OCI-LY3 (cell line): ENCODE measurements at regions not wholly inside any gene's neighbourhood (a gene's known extent, or its start where the extent isn't known, plus 50 kb on each side); places are given as distances from the start of the nearest gene placed in this dataset.

Source experiments
- H2AFZ ChIP-seq: fragments of 200-600, 300-600 bp; shearing (Covaris generic); 2 replicates; pipeline ENCODE4 v1.6.0; 2014; ENCODE audit warnings: antibody characterized with exemption, low read depth, low read length
- H3K27ac ChIP-seq: fragments of 200-600, 300-600 bp; sonication (generic); 2 replicates; pipeline ENCODE4 v1.5.1; 2014; ENCODE audit warnings: mild to moderate bottlenecking, low read length, moderate library complexity, mixed read lengths
- H3K27me3 ChIP-seq: fragments of 200-600, 300-600 bp; sonication (generic); 2 replicates; pipeline ENCODE4 v1.6.1; 2014; ENCODE audit warnings: low read depth, low read length, mixed read lengths
- H3K36me3 ChIP-seq: fragments of 200-600, 300-600 bp; sonication (generic); replicated peaks from 2 replicates; pipeline ENCODE3; 2014; ENCODE audit warnings: low read depth, low read length, mixed read lengths
- H3K4me1 ChIP-seq: fragments of 300-600, 200-600 bp; sonication (generic); 2 replicates; pipeline ENCODE4 v1.6.1; 2014; ENCODE audit warnings: low read length, mixed read lengths
- H3K4me2 ChIP-seq: fragments of 200-600, 300-600 bp; sonication (generic); 2 replicates; pipeline ENCODE4 v1.6.1; 2014; ENCODE audit warnings: low read length, mixed read lengths
- H3K4me3 ChIP-seq: fragments of 300-600, 200-600 bp; sonication (generic); 2 replicates; pipeline ENCODE4 v1.5.1; 2014; ENCODE audit warnings: antibody characterized with exemption, mild to moderate bottlenecking, low read length, moderate library complexity
- H3K79me2 ChIP-seq: fragments of 300-600, 200-600 bp; shearing (Covaris generic); 2 replicates; pipeline ENCODE4 v1.6.1; 2014; ENCODE audit warnings: mild to moderate bottlenecking, low read length, mixed read lengths
- H3K9ac ChIP-seq: fragments of 300-600, 200-600 bp; shearing (Covaris generic); 2 replicates; pipeline ENCODE4 v1.6.0; 2014; ENCODE audit warnings: mild to moderate bottlenecking, low read length, moderate library complexity
- H3K9me3 ChIP-seq: fragments of 200-600, 300-600 bp; shearing (Covaris generic); 2 replicates; pipeline ENCODE4 v1.6.1; 2014; ENCODE audit warnings: low read length, mixed read lengths; ENCODE audit not compliant: insufficient read depth
- H4K20me1 ChIP-seq: fragments of 200-600, 300-600 bp; sonication (generic); 2 replicates; pipeline ENCODE4 v1.6.1; 2016; ENCODE audit warnings: low read length, mixed read lengths; ENCODE audit not compliant: insufficient read depth
- EZH2phosphoT487 ChIP-seq: fragments of 200-600 bp; shearing (Covaris generic); IDR thresholded peaks from 2 replicates; pipeline ENCODE4 v1.6.1; 2018; ENCODE audit warnings: antibody characterized with exemption, mixed run types, low read depth
- TF ChIP-seq, protein P1 (sequence below): fragments of 200-600, 300-600 bp; sonication (generic); IDR thresholded peaks from 2 replicates; pipeline ENCODE4 v1.5.1; 2014; ENCODE audit warnings: antibody characterized with exemption, low read length, low read depth

DNA sequence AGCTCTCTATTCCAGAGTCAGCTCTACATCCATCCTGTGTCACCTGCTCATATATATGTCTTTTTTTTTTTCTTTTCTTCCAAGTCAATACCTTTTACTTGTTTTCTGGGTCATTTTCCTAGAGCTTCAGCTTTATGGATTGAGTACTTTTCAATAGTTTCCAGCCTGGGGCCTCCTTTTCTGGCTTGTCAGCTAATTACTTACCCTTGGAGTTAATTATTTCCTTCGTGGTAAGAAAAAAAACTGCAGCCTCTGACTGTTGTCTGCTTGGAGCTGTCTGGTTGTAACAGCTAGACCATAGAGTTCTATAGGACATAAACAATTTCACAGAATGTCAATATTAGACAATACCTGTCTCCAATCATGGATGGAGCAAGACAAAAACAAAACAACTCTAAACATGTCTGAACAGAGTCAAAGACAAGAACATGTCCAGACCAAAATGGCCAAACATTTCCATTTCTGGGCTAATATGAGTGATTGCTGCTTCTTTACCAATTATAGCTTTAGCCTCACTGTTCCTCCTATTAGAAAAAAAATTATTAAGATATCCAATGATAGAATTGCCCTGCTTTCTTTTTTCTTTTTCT, 643.1 kb downstream of the SLC4A3 start:
- no peak for TF ChIP-seq EZH2phosphoT487
- TF ChIP-seq, protein P1, sequence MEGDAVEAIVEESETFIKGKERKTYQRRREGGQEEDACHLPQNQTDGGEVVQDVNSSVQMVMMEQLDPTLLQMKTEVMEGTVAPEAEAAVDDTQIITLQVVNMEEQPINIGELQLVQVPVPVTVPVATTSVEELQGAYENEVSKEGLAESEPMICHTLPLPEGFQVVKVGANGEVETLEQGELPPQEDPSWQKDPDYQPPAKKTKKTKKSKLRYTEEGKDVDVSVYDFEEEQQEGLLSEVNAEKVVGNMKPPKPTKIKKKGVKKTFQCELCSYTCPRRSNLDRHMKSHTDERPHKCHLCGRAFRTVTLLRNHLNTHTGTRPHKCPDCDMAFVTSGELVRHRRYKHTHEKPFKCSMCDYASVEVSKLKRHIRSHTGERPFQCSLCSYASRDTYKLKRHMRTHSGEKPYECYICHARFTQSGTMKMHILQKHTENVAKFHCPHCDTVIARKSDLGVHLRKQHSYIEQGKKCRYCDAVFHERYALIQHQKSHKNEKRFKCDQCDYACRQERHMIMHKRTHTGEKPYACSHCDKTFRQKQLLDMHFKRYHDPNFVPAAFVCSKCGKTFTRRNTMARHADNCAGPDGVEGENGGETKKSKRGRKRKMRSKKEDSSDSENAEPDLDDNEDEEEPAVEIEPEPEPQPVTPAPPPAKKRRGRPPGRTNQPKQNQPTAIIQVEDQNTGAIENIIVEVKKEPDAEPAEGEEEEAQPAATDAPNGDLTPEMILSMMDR = no peak
- Histone ChIP-seq H3K79me2 (no peaks in the 10 kb centered on the region), H3K4me3 (no peak overlapping the region), H3K4me2 (no peak overlapping the region), H3K27ac (no peak overlapping the region), H4K20me1 (no peaks in the 10 kb centered on the region), H3K4me1 (no peaks in the 10 kb centered on the region), H3K27me3 (no peaks in the 10 kb centered on the region), H3K36me3 (no peaks in the 10 kb centered on the region), H3K9ac (no peak overlapping the region), H2AFZ (no peak overlapping the region), H3K9me3 (no peaks in the 10 kb centered on the region)

DNA sequence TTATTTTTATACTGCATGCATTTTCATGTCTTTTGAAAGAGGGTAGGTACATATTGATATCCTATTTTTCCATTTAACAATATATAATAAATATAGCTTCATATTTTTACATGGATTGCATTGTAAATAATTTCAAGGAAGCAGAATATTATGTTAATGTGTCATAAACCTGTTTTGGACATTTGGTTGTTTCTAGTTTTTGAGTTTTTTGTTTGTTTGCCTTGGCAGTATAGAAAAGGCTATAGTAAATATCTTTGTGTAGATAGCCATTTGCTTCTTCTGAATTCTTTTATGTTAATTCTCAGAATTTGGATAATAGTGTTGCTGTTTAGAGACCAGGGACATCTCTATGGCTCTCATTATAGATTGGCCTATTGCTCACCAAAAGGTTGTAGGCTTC, 645.2 kb downstream of the SLC4A3 start:
- H3K36me3 ChIP-seq = no peaks in the 10 kb centered on the region
- no peaks in the 10 kb centered on the region for H4K20me1 ChIP-seq
- H3K4me3 ChIP-seq = no peak overlapping the region
- no peak overlapping the region for H3K4me2 ChIP-seq
- no peaks in the 10 kb centered on the region for H3K27me3 ChIP-seq
- H3K9ac ChIP-seq = no peak overlapping the region
- no peaks in the 10 kb centered on the region for H3K9me3 ChIP-seq
- H3K79me2 ChIP-seq = no peaks in the 10 kb centered on the region
- no peak overlapping the region for H2AFZ ChIP-seq
- no peak overlapping the region for H3K27ac ChIP-seq
- TF ChIP-seq EZH2phosphoT487 = no peak
- TF ChIP-seq, protein P1 = no peak
- no peaks in the 10 kb centered on the region for H3K4me1 ChIP-seq

DNA sequence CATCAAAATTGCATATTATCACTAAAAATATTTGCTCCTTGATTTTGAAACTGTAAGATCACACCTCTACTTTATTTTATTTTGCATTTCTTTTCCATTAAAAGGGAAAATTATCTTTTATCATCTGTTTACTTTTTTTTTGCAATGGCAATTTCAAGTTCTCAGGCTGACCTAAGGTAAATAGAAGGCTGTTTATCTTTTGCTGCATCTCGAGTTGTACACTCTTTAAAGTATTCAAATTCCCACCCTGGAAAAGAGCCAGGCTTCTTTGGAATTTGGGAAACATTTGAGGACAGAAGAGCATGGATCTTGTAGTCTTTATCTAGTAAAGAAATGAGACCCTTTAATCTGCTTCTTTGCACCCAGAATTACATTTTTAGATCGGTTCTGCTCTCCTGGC, 645.7 kb downstream of the SLC4A3 start:
- no peaks in the 10 kb centered on the region for H3K4me1 ChIP-seq

DNA sequence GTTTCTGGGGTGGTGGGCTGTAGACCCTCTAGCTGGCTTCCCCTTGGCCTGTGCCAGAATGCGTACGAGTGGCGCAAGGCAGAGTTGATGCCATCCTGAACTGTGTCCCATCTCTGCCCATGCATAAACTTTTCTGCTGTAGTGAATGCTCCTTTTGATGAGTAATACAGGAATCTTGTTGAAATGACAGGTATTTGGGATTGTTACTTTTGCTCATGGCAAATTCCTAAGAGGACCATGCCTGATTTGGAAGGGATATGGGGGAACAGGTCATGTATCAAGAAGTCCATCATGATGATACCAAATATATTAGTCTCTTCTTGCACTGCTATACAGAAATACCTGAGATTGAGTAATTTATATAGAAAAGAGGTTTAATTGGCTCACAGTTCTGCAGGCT, 648.0 kb downstream of the SLC4A3 start:
- H3K4me3 ChIP-seq = no peak overlapping the region
- TF ChIP-seq EZH2phosphoT487 = no peak
- TF ChIP-seq, protein P1 = no peak

More for the DNA sequence above, 645.7 kb downstream of the SLC4A3 start:
- TF ChIP-seq, protein P1 = no peak
- TF ChIP-seq EZH2phosphoT487 = no peak
- Histone ChIP-seq H3K27me3 (no peaks in the 10 kb centered on the region), H4K20me1 (no peaks in the 10 kb centered on the region), H3K4me2 (no peak overlapping the region), H2AFZ (no peak overlapping the region), H3K9me3 (no peaks in the 10 kb centered on the region), H3K36me3 (no peaks in the 10 kb centered on the region), H3K9ac (no peak overlapping the region), H3K4me3 (no peak overlapping the region), H3K27ac (no peak overlapping the region), H3K79me2 (no peaks in the 10 kb centered on the region)

More for the DNA sequence above, 648.0 kb downstream of the SLC4A3 start:
- Histone ChIP-seq H3K27me3 (no peaks in the 10 kb centered on the region), H3K4me1 (no peaks in the 10 kb centered on the region), H3K79me2 (no peaks in the 10 kb centered on the region), H3K4me2 (no peak overlapping the region), H3K27ac (no peak overlapping the region), H3K9me3 (no peaks in the 10 kb centered on the region), H4K20me1 (no peaks in the 10 kb centered on the region), H3K9ac (no peak overlapping the region), H2AFZ (no peak overlapping the region), H3K36me3 (no peaks in the 10 kb centered on the region)
